ENCODE measurements at regions not wholly inside any gene's neighbourhood (a gene's known extent, or its start where the extent isn't known, plus 50 kb on each side); places are given as distances from the start of the nearest gene placed in this dataset.
"Not testable (repeated sequence)": the region's sequence is repeated elsewhere in the genome, so short reads cannot be mapped to it uniquely, and the experiment has no call there.

DNA sequence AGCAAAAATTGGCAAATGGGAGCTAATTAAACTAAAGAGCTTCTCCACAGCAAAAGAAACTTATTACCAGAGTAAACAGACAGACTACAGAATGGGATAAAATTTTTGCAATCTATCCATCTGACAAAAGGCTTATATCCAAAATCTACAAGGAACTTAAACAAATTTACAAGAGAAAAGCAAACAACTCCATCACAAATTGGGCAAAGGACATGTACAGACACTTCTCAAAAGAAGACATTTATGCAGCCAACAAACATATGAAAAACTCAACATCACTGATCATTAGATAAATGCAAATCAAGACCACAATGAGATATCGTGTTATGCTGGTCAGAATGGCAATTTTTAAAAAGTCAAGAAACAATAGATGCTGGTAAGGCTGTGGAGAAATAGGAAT, 315.6 kb downstream of the DMAC1 start:
- not testable (repeated sequence) for DNase-seq (ENCODE audit: extremely low read depth in 1 of 2, low read depth in 1 of 2)

DNA sequence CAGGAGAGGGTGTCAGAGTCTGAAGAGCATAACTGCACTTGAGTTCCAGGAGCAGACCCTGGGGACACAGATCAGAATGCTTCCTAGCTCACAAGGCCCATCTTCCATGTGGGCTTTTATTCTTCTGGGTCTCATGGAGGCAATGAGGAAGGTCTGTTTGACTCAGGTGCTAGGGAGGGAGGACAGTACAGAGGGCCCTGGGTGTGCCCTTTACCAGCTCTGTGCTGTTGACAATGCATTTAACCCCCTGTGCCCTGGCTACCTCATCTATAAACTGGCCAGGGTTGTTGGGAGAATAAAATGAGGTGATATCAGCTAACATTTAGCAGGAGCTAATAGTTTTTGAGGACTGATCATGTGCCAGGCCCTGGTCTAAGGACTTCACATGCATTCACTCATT, 318.0 kb downstream of the DMAC1 start:
- DNase-seq (ENCODE audit: extremely low read depth in 1 of 2, low read depth in 1 of 2), result no peak

DNA sequence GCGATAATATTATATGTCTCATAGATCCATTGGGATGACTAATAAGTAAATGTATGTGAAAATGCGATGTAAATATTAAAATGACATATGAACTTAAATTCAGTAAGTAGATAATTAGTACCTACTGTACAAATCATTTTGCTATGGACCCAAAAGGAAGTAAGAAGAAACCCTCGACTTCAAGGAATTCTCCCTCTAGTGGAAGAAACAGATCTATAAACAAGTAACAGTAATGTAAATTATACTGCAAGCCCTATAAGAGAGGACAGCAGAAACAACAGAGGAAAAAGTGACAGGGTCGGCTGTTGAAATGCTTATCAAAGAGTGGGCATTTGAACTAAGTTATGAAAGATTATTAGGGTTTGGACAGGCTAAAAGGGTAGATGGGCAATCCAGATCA, 320.3 kb downstream of the DMAC1 start:
- no peak for DNase-seq (ENCODE audit: extremely low read depth in 1 of 2, low read depth in 1 of 2)

DNA sequence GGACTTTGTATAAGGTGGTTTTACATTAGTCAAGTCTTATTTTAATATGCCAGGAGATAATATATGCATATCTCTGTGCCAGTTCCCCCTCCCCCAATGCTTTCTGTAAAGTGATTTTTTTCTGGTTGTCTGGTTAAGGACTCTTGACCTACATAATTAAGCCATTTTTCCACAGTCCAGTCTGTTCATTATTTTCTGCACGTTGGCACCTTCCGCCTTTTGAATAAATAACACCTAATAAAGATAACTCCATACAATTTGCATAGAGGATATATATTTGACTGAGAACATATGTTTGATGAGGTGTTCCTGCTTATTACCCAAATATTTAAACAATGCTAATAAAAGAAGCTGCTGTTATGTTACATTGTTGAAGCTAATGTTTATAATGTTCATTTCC, 320.9 kb downstream of the DMAC1 start:
- DNase-seq (ENCODE audit: extremely low read depth in 1 of 2, low read depth in 1 of 2), result no peak

DNA sequence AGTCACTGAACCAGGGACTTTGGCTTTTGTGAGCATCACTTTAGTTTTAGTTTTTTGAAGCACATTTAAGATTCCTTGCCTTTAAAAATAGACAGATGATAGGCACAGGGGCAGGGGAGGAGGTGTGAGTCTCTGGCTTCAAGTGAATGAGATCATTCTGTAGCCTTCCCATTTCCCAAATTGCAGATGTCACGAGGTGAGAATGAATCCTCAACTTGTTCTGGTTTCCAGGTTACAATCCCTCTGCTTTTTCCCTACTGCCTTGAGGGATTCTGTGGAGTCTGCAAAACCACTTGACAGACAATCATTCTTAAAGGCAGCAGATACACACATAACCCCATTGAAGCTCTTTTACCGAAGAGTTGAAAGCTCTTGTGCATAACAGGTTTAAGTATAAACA, 332.4 kb downstream of the DMAC1 start:
- no peak for DNase-seq (ENCODE audit: extremely low read depth in 1 of 2, low read depth in 1 of 2)

DNA sequence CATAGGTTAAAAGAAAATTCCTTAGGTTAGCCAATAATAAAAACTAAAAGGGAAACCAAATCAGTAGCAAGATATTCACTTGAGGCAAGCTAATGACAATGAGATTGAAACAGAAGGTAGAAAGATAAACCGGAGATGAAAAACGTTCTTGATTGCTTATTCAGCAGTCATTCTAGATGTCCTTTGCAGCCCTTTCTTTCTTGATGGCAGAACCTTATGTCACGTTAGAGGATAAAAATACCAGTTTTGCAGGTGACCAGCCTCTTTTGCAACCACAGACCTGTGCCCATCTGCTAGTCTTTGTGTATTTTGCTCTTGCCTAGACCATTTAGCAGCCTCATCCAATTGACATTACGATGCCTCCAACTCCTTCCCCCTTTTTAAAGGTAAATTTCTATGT, 337.8 kb downstream of the DMAC1 start:
- no peak for DNase-seq (ENCODE audit: extremely low read depth in 1 of 2, low read depth in 1 of 2)

DNA sequence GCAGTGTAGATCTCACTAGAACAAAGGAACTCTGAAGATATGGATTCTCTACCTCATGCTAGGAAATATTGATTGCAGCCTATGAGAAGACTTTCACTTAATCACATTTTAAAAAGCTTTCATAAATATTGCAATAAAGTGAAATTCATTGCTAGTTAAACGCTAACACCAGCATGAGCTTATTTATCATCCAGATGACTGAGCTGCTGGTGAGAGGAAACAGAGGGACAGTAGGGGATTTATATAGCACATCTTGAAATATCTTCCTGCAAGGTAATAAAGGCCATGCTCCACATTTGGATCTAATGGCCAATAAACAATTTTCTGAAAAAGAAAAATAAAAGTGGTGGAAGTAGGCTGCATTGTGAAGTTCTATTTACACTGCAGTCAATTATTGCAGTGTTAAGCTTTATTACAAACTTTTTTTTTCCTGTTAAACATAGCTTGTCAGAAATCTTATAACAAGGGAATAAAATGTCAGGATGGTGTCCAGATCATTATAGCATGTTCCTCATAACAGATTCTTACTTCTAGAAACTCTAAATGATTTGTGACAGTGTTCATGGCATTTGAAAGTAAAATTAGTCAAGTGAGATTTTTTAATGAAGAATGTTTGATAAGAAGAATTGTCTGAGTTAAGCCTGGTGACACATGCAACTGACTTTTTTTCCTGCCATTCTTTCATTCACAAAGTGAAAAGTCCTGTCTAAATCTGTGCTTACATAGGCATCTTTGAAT, 342.6 kb downstream of the DMAC1 start:
- DNase-seq (ENCODE audit: extremely low read depth in 1 of 2, low read depth in 1 of 2), result no peak

DNA sequence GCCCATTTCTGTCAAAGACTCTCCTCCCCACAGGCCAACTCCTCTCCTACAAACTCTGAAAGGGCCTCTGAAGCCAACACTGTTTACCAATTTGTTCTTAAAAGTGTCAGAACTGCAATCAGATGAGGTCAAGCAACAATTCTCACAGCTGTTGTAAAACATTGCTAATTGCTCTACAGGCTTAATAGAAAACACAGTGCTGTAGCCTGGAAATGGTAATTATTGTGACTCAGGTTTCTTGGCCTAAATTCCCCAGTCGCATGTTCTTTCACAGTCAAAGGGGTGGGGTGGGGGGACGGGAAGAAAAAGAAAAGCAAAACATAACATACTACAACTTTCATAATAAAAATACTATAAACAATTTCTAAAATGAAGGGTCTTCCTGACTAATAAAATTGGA, 343.2 kb downstream of the DMAC1 start:
- DNase-seq (ENCODE audit: extremely low read depth in 1 of 2, low read depth in 1 of 2), result no peak

DNA sequence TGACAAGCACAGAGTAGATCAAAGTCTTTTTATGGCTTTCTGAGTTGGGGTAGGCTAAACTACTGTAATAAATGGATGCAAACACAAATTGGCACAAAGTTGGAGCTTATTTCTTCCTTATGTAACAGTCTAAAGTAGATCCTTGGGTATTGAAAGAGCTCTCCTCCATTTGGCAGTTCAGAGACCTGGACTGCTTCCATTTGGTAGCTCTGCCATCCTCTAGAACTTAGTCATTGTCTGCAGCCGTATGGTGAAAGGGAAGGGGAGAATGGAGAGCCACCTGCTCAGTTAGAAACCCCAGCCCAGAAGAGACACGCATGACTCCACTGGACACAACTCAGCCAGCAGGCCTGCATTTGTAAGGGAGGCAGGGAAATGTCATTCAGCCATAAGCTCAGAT, 345.0 kb downstream of the DMAC1 start:
- DNase-seq (ENCODE audit: extremely low read depth in 1 of 2, low read depth in 1 of 2), result no peak

DNA sequence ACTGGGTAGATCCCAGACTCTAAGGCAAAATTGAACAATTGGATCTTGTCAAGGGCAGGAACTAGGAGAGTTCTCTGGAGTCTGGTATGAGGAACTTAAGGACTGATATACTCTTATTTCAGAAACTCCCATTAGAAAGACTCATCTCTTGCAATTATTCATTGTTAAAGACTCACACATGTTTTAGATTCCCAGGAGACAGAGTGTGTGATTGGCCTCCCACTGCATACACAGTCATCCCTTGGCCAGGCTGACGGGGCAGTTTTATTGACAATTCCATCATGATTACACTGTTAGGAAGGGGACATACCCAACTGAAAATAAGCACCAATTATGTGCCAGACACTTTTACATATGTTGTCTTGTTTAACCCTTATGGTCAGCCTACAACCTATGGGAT, 347.2 kb downstream of the DMAC1 start:
- no peak for DNase-seq (ENCODE audit: extremely low read depth in 1 of 2, low read depth in 1 of 2)

DNA sequence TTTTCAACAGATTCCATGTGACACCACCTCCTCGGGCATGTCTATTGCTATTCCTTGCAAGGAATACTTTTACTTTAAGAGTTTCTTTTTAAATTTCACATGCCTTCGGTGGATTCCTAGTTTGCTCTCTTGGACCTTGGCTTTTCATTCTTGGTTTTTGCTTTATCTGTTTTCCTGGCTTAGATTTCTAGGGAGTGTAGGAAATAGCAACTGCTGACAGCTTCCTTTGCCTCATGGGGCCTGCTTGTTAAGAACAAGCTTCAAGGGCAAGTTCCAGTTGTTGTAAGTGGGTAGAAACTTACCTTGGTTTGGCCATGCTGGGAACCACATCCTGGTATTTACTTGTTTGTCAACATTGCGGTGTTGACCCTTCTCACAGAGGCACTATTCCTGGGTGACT, 348.5 kb downstream of the DMAC1 start:
- DNase-seq (ENCODE audit: extremely low read depth in 1 of 2, low read depth in 1 of 2), result no peak

DNA sequence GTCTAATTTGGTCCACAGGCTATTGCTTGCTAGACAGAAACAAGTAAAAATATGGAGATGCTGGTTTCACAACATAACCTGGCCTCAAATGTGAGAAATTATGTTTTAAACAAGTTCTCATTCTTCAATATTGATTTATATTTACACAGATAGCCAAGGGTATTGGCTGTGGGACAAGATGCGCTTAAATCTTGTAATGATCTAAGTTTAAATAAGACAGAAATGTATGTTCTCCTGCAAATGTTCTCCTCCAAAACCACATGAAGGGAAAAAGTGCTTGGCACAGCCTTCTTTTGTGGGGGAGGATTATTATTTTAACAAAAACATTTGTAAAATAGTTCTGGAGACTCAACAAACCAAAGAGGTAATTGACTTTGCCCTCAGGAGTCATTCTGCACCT, 356.0 kb downstream of the DMAC1 start:
- DNase-seq (ENCODE audit: extremely low read depth in 1 of 2, low read depth in 1 of 2), result no peak

DNA sequence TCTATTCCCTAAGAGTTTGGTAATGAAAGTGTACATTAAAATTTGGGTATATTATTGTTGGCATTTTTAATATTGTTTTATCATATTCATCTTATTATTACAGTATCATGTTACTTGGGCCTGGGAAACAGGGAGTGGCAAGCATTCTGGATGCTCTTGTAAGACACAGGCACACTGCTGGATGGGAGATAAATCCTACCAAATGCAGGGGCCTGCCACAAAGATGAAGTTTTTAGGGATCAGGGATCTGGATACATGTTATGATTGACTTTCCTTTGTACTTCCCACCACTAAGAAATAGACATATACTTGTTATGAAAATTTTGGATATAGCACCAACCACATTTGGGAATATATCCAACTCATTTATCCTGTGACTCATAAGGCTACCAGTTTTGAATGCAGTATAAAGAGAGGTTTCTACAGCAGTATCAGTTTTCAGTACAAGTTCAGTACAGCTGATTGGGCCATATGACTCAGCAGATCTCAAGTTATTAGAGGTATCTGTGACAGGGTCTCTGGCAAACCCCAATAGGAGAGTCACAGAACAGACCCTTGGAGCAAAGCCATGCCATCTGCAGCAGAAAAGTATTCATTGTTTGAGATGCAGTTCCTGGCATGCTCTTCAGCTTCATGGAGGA, 360.1 kb downstream of the DMAC1 start:
- DNase-seq (ENCODE audit: extremely low read depth in 1 of 2, low read depth in 1 of 2), result no peak

DNA sequence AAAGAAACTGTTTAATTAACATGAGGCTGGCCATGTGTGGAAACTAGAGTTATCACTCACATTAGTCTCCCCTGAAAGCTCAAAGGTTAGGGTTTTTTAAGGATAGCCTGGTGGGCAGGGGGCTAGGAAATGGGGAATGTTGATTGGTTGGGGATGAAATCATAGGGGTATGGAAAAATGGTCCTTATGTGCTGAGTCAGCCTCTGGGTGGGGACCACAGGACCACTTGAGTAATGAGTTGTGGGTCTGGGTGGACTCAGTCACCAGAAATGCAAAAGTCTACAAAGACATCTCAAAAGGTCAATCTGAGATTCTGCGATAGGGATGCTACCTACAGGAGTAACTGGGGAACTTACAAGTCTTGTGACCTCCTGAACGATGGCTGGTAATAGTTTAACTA, 362.8 kb downstream of the DMAC1 start:
- no peak for DNase-seq (ENCODE audit: extremely low read depth in 1 of 2, low read depth in 1 of 2)

DNA sequence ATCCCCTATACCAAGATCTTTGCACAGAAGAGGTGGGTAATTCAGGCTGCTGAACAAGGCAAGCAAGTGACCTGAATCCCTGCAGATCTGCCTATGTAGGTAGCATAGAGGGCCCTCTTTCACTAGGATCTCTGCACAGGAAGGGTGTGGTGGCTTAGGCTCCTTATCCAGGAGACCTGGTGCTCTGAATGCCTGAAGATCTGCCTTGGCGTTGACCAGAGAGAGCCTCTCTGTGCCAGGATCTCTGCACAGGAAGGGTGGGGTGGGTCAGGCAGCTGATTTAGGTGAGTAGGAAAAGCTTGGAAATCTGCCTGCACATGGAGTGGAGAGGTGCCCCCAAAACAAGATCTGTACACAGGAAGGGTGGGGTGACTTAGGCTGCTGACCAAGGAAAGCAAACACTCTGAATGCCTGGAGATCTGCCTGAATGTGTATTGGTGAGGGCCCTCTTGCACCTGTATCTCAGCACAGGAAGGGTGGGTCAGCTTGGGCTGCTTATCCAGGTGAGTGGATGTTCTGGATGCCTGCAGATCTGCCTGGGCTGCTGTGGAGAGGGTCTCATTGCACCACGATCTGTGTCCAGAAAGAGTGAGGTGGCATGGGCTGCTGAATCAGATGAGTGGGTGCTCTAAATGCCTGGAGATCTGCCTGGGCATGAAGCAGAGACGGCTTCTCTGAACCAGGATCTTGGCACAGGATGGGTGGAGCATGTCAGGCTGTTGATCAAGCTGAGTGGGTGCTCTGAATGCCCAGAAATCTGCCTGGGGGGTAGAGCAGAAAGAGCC, 365.9 kb downstream of the DMAC1 start:
- DNase-seq (ENCODE audit: extremely low read depth in 1 of 2, low read depth in 1 of 2), result no peak

DNA sequence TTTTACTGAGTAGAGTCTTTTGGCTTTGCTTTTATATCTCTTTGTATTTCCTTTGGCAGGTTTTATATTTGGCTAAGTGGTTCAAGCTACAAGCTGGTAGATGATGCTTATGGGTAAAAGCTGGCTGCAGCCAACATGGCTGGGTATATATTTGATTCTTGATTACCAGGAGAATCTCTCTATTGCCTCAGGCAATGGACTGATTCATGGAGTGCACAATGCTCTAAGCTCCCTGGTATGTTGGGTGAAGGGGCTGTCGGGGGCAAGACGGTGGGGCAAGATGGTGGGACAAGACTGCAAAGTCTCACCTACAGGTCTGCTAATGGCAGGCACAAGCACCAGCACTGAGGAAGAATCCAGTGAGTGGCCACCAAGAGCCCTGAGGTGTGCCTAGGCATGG, 366.6 kb downstream of the DMAC1 start:
- no peak for DNase-seq (ENCODE audit: extremely low read depth in 1 of 2, low read depth in 1 of 2)

DNA sequence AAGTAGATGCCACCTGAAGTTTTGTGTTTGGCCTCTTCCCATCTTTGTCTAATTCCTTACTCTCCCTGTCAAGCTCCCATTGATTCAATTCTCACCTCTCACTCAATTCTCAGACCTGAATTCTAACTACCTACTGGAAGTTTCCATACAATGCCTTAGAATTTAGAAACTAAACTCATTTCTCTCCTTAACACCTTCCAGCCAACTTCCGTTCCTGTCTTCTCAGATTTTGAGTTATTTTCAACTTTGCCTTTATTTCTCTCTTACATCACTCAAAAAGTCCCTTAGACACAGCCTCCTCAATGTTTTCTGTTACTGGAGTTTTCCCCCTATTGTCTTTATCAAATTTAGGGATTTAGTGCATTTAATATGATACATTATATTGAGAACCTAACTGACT, 382.2 kb downstream of the DMAC1 start:
- DNase-seq (ENCODE audit: extremely low read depth in 1 of 2, low read depth in 1 of 2), result not testable (repeated sequence)

DNA sequence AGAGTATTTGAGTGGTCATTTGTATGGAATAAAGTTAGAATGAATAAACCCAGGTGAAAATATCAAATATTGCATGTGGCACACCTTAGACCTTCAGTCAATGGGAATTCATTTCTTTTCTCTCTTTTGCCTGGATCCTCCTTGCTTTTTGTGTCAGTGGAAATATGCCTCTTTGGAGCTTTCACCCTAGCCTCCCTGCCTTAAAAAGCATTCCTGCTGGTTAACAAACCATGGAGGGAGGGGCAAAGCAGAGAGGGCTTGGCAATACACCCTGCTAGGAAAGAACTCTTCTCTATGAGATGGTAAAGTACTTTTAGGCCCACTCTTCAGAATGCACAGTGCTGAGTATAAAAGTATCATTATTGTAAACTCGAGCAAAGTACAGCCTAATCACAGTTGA, 383.7 kb downstream of the DMAC1 start:
- no peak for DNase-seq (ENCODE audit: extremely low read depth in 1 of 2, low read depth in 1 of 2)

DNA sequence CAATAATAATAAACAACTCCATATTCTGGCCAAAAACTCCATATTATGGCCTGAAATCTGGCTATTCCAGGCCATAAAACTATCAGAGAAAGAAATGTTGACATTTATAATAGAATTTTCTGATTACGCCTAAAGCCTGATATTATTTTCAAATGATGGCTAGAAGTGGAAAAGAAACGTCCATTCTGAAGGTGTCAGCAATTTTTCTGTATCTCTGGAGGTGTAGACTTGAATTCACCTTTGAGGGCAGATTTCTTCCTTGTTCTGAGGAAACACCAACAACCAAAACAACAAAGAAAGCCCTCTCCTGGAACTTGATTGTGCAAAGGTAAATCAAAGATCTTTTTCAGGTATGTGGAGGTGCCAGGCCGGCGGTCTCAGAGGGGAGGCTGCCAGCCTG, 390.7 kb downstream of the DMAC1 start:
- DNase-seq (ENCODE audit: extremely low read depth in 1 of 2, low read depth in 1 of 2), result no peak

DNA sequence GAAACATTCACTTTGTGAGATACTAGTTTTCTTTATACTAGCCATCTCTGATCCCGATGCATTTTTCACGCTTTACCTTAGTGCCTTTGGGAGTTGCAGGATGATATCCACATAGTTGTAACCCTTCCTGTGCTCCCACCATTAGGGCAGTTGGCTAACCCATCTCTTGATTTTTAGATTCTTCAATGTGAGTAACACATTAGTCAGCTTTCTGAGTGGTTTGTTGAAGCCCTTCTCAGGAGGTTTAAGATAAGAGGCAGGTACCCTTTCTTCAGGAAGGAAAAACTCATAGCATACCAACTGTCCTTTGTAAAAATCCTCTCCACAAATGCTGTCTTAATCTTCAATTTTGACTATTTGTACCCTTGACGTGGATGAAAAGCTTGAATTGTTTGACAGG, 392.3 kb downstream of the DMAC1 start:
- no peak for DNase-seq (ENCODE audit: extremely low read depth in 1 of 2, low read depth in 1 of 2)

DNA sequence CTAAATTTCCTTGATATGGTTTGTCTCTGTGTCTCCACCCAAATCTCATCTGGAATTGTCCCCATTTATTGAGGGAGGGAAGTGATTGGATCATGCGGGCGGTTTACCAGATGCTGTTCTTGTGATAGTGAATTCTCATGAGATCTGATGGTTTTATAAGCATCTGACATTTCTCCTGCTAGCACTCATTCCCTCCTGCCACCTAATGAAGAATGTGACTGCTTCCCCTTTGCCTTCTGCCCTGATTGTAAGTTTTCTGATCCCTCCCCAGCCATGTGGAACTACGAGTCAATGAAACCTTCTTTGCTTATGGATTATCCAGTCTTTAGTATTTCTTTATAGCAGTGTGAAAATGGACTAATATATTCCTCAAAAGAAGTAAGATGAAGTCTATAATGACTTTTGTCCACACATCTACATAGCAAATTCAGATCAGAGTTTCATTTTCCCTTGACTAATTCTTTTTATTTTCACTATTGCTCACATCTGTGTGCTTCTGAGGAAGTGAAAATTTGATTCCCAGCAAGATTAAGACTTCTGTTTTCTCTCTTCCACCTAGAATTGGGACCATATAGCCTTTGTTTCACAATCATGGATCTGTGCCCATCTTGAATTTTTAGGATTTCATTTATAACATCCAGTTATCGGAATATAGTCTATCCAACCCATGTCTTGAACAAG, 393.5 kb downstream of the DMAC1 start:
- no peak for DNase-seq (ENCODE audit: extremely low read depth in 1 of 2, low read depth in 1 of 2)
